ENCODE measurements at regions not wholly inside any gene's neighbourhood (a gene's known extent, or its start where the extent isn't known, plus 50 kb on each side); places are given as distances from the start of the nearest gene placed in this dataset.
"Not testable (repeated sequence)": the region's sequence is repeated elsewhere in the genome, so short reads cannot be mapped to it uniquely, and the experiment has no call there.

DNA sequence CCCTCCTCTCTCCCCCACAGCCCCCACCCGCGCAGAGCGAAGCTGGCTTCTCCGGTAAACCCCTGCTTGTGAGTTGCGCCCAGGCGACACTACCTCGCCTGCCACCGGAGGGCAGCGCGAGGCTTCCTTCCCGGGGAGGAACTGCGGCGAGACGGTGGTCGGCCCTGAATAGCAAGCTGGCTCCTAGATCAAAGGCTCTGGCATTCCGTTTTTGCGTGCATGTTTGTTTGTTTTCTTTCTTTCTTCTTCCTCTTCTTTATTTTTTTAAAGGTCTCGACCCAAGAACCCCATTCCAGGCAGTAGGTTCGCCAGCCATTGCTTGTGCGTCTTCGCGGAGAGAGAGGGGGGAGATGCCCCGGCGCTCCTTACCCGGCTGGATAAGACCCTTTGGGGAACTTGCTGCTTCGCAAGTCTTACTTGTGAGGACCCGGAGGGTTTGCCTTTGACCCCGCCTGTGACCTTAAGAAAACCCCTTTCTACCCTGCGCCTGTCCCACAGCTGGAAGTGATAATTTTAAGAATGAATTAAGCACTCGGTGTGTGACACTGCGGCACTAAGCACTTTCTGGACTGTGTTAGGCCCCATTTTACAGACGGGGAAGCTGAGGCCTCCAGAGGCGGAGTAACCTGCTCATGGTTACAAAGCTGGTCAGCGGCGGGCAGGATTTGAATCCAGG, 92.7 kb upstream of the SIRPA start:
- TF ChIP-seq, protein P1, sequence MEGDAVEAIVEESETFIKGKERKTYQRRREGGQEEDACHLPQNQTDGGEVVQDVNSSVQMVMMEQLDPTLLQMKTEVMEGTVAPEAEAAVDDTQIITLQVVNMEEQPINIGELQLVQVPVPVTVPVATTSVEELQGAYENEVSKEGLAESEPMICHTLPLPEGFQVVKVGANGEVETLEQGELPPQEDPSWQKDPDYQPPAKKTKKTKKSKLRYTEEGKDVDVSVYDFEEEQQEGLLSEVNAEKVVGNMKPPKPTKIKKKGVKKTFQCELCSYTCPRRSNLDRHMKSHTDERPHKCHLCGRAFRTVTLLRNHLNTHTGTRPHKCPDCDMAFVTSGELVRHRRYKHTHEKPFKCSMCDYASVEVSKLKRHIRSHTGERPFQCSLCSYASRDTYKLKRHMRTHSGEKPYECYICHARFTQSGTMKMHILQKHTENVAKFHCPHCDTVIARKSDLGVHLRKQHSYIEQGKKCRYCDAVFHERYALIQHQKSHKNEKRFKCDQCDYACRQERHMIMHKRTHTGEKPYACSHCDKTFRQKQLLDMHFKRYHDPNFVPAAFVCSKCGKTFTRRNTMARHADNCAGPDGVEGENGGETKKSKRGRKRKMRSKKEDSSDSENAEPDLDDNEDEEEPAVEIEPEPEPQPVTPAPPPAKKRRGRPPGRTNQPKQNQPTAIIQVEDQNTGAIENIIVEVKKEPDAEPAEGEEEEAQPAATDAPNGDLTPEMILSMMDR (conservative IDR thresholded peaks at IDR 0.05), result peak; percentile 67
- Mint-ChIP-seq H3K36me3 (ENCODE audit: low read depth) (no peaks in the 10 kb centered on the region), H3K4me1 (peaks cover 16% of the 10 kb centered on the region), H3K9me3 (no peaks in the 10 kb centered on the region), H3K27ac (ENCODE audit: unreplicated experiment) (no peak overlapping the region), H3K27me3 (ENCODE audit: low read depth) (peaks cover 18% of the 10 kb centered on the region), H3K4me3 (peak overlapping the region; percentile 89)
- peak; percentile 64 for DNase-seq (ENCODE audit: low read depth, low spot score)

DNA sequence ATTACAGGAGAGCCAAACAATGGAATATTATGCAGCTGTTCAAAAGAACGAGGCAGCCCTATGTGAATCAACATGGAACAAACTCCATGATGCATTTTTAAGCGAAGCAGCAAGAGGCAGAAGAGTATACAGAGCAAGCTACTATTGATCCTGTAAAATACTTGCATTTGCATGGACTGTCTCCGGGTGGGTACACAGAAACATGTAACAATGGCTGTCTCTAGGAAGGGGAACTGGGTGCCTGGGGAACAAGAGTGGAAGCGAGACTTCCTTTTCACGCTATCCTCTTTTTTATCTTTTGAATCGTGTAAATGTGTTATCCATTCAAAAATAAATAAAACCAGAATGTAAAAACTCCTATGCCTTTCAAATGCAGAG, 93.3 kb upstream of the SIRPA start:
- no peaks in the 10 kb centered on the region for H3K9me3 Mint-ChIP-seq
- peak overlapping the region; percentile 89 for H3K4me3 Mint-ChIP-seq
- H3K27ac Mint-ChIP-seq (ENCODE audit: unreplicated experiment), result no peak overlapping the region
- DNase-seq (ENCODE audit: low read depth, low spot score), result no peak
- H3K4me1 Mint-ChIP-seq, result peaks cover 16% of the 10 kb centered on the region
- H3K36me3 Mint-ChIP-seq (ENCODE audit: low read depth), result no peaks in the 10 kb centered on the region
- TF ChIP-seq, protein P1 (conservative IDR thresholded peaks at IDR 0.05), result no peak
- peaks cover 18% of the 10 kb centered on the region for H3K27me3 Mint-ChIP-seq (ENCODE audit: low read depth)

DNA sequence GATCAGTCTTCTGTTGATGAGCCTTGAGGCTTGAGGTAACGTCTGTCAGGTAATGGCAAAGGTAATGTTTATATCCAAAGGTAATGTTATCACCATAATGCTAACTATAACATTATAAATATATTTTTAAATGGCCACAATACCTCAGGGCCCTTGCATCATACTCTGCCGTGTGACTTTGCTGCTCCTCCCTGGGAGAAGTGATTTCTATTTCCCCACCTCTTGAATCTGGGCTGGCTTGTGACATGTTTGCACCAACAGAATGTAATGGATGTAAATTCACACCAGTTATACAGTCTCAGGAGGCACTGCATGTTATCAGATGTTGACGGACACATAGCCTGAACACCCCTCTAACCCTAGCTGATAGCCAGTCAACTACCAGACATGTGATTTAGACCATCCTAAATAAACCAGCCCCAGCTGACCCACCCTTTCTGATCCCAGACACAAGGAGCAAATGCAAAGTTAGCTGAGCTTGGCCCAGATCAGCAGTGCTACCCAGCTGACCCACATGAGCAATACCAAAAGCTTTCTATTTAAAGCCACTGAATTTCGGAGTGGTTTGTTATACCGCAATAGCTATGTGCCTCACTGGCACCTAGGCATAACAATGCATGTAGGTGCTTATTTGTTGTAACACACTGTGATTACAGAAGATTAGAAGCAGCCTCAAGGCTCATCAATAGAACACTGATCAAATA, 93.8 kb upstream of the SIRPA start:
- no peaks in the 10 kb centered on the region for H3K9me3 Mint-ChIP-seq
- H3K4me1 Mint-ChIP-seq, result peaks cover 16% of the 10 kb centered on the region
- peaks cover 23% of the 10 kb centered on the region for H3K27me3 Mint-ChIP-seq (ENCODE audit: low read depth)
- H3K36me3 Mint-ChIP-seq (ENCODE audit: low read depth), result no peaks in the 10 kb centered on the region
- peak overlapping the region; percentile 89 for H3K4me3 Mint-ChIP-seq
- DNase-seq (ENCODE audit: low read depth, low spot score), result no peak
- no peak overlapping the region for H3K27ac Mint-ChIP-seq (ENCODE audit: unreplicated experiment)
- TF ChIP-seq, protein P1 (conservative IDR thresholded peaks at IDR 0.05), result no peak

DNA sequence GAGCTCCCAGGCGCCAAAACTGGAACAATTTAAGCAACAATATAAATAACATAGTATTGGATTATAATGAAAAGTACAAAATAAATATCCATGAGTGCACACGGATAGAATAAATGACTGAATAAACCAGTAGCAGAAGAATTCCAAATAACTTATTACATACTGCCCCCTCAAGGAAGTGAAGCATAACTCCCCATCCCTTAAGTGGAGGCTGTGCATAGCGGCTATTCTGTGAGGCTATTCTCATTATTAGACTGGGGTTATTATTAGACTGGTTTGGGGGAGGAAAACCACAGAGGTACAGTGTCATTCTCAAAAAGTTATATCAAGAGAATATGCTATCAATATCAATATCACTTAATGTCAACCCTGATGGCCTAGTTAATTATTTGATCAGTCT, 94.4 kb upstream of the SIRPA start:
- Mint-ChIP-seq H3K36me3 (ENCODE audit: low read depth) (no peaks in the 10 kb centered on the region), H3K4me1 (peaks cover 16% of the 10 kb centered on the region), H3K27me3 (ENCODE audit: low read depth) (peaks cover 26% of the 10 kb centered on the region), H3K27ac (ENCODE audit: unreplicated experiment) (no peak overlapping the region), H3K9me3 (no peaks in the 10 kb centered on the region), H3K4me3 (peak overlapping the region; percentile 72)
- TF ChIP-seq, protein P1 (conservative IDR thresholded peaks at IDR 0.05), result peak; percentile 47
- no peak for DNase-seq (ENCODE audit: low read depth, low spot score)

DNA sequence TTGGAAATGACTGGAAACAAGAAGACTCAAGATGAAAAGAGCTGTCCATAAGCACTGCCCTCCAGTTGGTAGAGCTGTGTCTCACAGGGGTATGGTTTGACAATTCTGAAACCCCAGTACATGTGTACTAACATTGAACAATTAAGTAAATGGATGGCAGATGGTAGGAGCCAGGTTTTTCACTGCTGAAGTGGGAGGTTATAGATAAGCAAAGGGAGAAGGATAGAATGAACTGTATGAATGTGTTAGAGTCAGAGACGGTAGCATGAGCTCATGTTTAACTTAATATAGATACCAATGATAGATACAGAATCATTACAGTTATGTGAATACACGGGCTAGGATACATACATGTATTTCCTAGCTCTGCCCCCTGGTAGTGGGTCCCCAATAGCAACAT, 95.0 kb upstream of the SIRPA start:
- Mint-ChIP-seq H3K36me3 (ENCODE audit: low read depth) (no peaks in the 10 kb centered on the region), H3K9me3 (no peaks in the 10 kb centered on the region), H3K27me3 (ENCODE audit: low read depth) (peaks cover 29% of the 10 kb centered on the region), H3K4me3 (peak overlapping the region; percentile 25), H3K27ac (ENCODE audit: unreplicated experiment) (no peak overlapping the region), H3K4me1 (peaks cover 16% of the 10 kb centered on the region)
- DNase-seq (ENCODE audit: low read depth, low spot score), result no peak
- TF ChIP-seq, protein P1 (conservative IDR thresholded peaks at IDR 0.05), result no peak

DNA sequence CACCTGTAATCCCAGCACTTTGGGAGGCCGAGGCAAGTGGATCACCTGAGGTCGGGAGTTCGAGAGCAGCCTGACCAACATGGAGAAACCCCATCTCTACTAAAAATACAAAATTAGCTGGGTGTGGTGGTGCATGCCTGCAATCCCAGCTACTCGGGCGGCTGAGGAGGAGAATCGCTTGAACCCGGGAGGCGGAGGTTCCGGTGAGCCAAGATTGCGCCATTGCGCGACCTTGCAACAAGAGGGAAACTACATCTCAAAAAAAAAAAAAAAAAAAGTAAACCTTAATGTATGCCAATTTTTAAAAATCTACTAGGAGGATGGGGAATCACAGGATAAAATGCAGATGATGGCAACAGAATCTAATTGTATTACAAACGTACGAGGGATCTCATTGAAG, 95.5 kb upstream of the SIRPA start:
- H3K9me3 Mint-ChIP-seq; DNase-seq (ENCODE audit: low read depth, low spot score); H3K36me3 Mint-ChIP-seq (ENCODE audit: low read depth); H3K4me3 Mint-ChIP-seq; H3K27ac Mint-ChIP-seq (ENCODE audit: unreplicated experiment): not testable (repeated sequence)
- Mint-ChIP-seq H3K4me1 (peaks cover 16% of the 10 kb centered on the region), H3K27me3 (ENCODE audit: low read depth) (peaks cover 29% of the 10 kb centered on the region)
